Cardiac fibroblast (primary cell): ENCODE measurements at regions not wholly inside any gene's neighbourhood (a gene's known extent, or its start where the extent isn't known, plus 50 kb on each side); places are given as distances from the start of the nearest gene placed in this dataset.
"Not testable (repeated sequence)": the region's sequence is repeated elsewhere in the genome, so short reads cannot be mapped to it uniquely, and the experiment has no call there.

Experiments used
- DNase-seq, 2 donors: peaks; one replicate each; pipeline versions ENCODE4 v3.0.0 to v3.0.0-alpha.2; 2010; ENCODE audit warnings: low read depth in 2 of 2
- H3K4me3 ChIP-seq, 2 donors: replicated peaks in 1 of 2; 1 replicate in 1 of 2; 2 replicates in 1 of 2; pipeline ENCODE4 v1.5.1; 2011; ENCODE audit warnings: low read depth in 2 of 2, low read length in 2 of 2, mild to moderate bottlenecking in 2 of 2, moderate library complexity in 1 of 2
- TF ChIP-seq, protein P1 (sequence below): IDR thresholded peaks from one replicate; pipeline ENCODE4 v1.5.1; 2011; ENCODE audit warnings: low read depth, mild to moderate bottlenecking, low read length, inconsistent platforms

DNA sequence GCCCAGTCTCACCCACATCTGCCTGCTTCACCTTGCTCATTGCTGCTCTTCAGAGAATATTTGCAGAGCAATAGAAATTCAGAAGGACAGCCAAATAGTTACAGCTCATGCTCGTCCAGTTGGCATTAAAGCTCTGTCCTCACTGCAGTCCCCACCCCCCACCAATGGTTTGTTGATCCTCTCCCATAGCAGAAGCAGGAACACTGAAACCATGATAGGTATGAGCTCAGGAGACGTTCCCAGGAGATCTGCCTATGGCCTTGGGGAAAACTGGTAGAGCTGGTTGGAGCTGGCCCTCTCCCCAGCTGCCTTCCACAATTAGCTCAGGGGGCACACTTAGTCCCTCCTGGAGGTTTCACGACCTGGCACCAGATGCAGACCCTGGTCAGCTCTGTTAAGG is 68.6 kb upstream of the KMT2C start:
- TF ChIP-seq, protein P1, sequence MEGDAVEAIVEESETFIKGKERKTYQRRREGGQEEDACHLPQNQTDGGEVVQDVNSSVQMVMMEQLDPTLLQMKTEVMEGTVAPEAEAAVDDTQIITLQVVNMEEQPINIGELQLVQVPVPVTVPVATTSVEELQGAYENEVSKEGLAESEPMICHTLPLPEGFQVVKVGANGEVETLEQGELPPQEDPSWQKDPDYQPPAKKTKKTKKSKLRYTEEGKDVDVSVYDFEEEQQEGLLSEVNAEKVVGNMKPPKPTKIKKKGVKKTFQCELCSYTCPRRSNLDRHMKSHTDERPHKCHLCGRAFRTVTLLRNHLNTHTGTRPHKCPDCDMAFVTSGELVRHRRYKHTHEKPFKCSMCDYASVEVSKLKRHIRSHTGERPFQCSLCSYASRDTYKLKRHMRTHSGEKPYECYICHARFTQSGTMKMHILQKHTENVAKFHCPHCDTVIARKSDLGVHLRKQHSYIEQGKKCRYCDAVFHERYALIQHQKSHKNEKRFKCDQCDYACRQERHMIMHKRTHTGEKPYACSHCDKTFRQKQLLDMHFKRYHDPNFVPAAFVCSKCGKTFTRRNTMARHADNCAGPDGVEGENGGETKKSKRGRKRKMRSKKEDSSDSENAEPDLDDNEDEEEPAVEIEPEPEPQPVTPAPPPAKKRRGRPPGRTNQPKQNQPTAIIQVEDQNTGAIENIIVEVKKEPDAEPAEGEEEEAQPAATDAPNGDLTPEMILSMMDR: no peak
- H3K4me3 ChIP-seq: no peak overlapping the region
- no peak for DNase-seq

DNA sequence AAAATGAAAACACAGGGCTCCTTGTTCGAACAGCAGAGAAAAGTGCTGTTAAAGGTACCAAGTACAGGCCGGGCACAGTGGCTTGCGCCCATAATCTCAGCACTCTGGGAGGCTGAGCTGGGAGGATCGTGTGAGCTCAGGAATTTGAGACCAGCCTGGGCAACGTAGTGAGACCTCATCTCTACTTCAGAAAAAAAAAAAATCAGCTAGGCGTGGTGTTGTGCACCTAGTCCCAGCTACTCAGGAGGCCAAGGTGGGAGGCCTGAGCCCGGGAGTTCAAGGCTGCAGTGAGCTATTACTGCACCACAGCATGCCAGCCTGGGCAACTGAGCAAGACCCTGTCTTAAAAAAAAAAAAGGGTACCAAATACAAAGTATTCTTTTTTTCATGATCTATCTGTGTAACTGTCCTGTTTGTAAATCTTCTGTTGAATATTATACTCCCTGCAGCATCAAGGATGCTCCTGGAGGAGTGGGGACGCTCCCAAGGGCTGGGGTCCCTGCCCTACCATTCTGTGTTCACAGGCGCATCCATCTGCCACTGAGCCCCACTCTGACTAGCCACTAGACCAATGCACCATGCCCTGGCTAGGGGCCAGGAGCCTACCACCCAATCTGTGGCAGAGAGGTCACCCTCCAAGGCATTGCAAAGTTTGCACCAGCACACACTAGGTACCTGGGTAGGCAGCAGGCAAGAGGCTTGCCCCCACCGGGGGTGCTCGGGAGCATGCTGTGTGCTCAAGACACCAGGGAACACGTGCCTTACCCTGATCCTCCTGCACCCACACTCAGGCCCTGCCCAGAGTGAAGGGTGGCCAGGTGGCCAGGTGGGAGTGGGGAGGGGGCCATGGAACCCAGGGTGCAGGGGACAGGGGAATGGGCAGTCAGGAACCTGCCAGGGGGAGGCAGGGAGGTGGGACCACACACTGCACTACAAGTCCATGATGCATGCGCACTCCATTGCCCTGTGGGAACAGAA is 67.3 kb upstream of the KMT2C start:
- H3K4me3 ChIP-seq: no peak overlapping the region
- no peak for DNase-seq
- TF ChIP-seq, protein P1: no peak

GRCh38 chr7:152501506-152501905 is 65.7 kb upstream of the KMT2C start:
- TF ChIP-seq, protein P1: no peak
- DNase-seq: no peak
- no peak overlapping the region for H3K4me3 ChIP-seq

- not testable (repeated sequence) for H3K4me3 ChIP-seq
- DNase-seq: peak in 1 of 2 donors; percentile 12
Measured at GRCh38 chr7:152499969-152500368, 64.2 kb upstream of the KMT2C start.

GRCh38 chr7:152495867-152496266 is 60.1 kb upstream of the KMT2C start:
- no peak for DNase-seq
- TF ChIP-seq, protein P1: no peak

GRCh38 chr7:152492952-152493351 is 57.1 kb upstream of the KMT2C start:
- no peak overlapping the region for H3K4me3 ChIP-seq
- TF ChIP-seq, protein P1: no peak
- no peak for DNase-seq

More at GRCh38 chr7:152495867-152496266, 60.1 kb upstream of the KMT2C start:
- H3K4me3 ChIP-seq: no peak overlapping the region

DNA sequence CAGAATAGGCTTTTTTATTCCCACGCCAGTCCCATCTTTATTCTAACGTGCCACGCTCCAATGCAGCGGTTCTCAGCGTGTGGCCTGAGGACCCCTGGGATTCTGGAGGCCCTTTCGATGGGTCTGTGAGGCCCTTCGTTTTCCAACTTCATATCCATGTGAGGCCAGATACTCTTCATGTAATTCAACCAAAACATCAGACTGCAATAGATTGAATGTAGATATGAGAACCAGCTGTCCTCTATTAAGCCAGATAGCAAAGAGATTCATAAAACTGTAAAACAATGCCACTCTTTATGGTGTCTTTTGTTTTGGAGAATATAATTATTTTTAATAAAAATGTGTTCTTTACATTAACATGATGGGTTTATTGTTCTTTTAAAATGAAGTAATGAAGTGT is 53.2 kb upstream of the KMT2C start:
- no peak overlapping the region for H3K4me3 ChIP-seq
- DNase-seq: no peak
- TF ChIP-seq, protein P1: no peak
